IPS DF 19.7 (cell line): ENCODE measurements at regions not wholly inside any gene's neighbourhood (a gene's known extent, or its start where the extent isn't known, plus 50 kb on each side); places are given as distances from the start of the nearest gene placed in this dataset.
"Not testable (repeated sequence)": the region's sequence is repeated elsewhere in the genome, so short reads cannot be mapped to it uniquely, and the experiment has no call there.

Experiments
- DNase-seq: peaks from one replicate; pipeline ENCODE4 v3.0.0-alpha.2; 2013; ENCODE audit warnings: low read depth, low spot score

GRCh38 chr12:67900418-67900817 is 88.8 kb upstream of the IFNG-AS1 start:
- not testable (repeated sequence) for DNase-seq

GRCh38 chr12:67909091-67909531 is 80.1 kb upstream of the IFNG-AS1 start:
- no peak for DNase-seq

- DNase-seq, result no peak
Measured at GRCh38 chr12:67909681-67910080, 79.6 kb upstream of the IFNG-AS1 start.

GRCh38 chr12:67910360-67911274 is 78.6 kb upstream of the IFNG-AS1 start:
- DNase-seq, result no peak

GRCh38 chr12:67911275-67911600 is 78.0 kb upstream of the IFNG-AS1 start:
- DNase-seq, result no peak

- DNase-seq, result no peak
Measured at GRCh38 chr12:67911789-67912188, 77.5 kb upstream of the IFNG-AS1 start.

- no peak for DNase-seq
Measured at GRCh38 chr12:67915335-67915851, 73.9 kb upstream of the IFNG-AS1 start.

GRCh38 chr12:67916266-67916970 is 72.8 kb upstream of the IFNG-AS1 start:
- DNase-seq, result no peak

GRCh38 chr12:67917811-67918210 is 71.4 kb upstream of the IFNG-AS1 start:
- no peak for DNase-seq

- no peak for DNase-seq
Measured at GRCh38 chr12:67918441-67918840, 70.8 kb upstream of the IFNG-AS1 start.

- no peak for DNase-seq
Measured at GRCh38 chr12:67919406-67919805, 69.8 kb upstream of the IFNG-AS1 start.

GRCh38 chr12:67920413-67920812 is 68.8 kb upstream of the IFNG-AS1 start:
- no peak for DNase-seq

GRCh38 chr12:67921286-67921685 is 68.0 kb upstream of the IFNG-AS1 start:
- no peak for DNase-seq

- DNase-seq, result no peak
Measured at GRCh38 chr12:67922245-67922644, 67.0 kb upstream of the IFNG-AS1 start.

- DNase-seq, result no peak
Measured at GRCh38 chr12:67925077-67925476, 64.2 kb upstream of the IFNG-AS1 start.

GRCh38 chr12:67925552-67925951 is 63.7 kb upstream of the IFNG-AS1 start:
- no peak for DNase-seq

- DNase-seq, result no peak
Measured at GRCh38 chr12:67926063-67926462, 63.2 kb upstream of the IFNG-AS1 start.

- DNase-seq, result no peak
Measured at GRCh38 chr12:67927324-67927723, 61.9 kb upstream of the IFNG-AS1 start.

GRCh38 chr12:67927815-67928214 is 61.4 kb upstream of the IFNG-AS1 start:
- no peak for DNase-seq

GRCh38 chr12:67928621-67929383 is 60.4 kb upstream of the IFNG-AS1 start:
- DNase-seq, result no peak

- DNase-seq, result no peak
Measured at GRCh38 chr12:67929384-67929772, 59.9 kb upstream of the IFNG-AS1 start.

GRCh38 chr12:67937822-67938221 is 51.4 kb upstream of the IFNG-AS1 start:
- DNase-seq, result no peak
